GM19397 (cell line): ENCODE measurements at regions not wholly inside any gene's neighbourhood (a gene's known extent, or its start where the extent isn't known, plus 50 kb on each side); places are given as distances from the start of the nearest gene placed in this dataset.
"Not testable (repeated sequence)": the region's sequence is repeated elsewhere in the genome, so short reads cannot be mapped to it uniquely, and the experiment has no call there.

Experiments
- ATAC-seq: cut with Tn5 transposase; IDR thresholded peaks from one replicate; pipeline ENCODE4 v1.9.1; 2021; ENCODE audit warnings: mild to moderate bottlenecking, moderate library complexity; ENCODE audit not compliant: unreplicated experiment

DNA sequence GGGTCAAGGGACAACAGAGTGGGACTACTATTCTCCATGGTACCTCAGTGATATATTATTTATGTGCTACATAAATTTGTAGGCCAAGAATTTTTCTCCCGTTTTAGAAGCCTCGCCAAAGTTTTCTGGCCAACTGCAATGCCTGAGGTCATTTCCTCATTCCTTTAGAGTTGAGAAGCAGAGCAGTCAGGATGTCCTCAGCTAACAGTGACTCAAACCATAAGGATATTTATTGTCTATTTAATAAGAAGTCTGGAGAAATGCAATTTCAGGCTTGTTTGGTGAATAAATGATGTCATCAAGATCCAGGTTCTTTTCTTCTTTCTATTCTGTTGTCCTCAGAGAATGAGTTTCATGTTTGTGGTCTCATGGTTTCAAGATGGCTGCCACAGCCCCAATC lies 91.0 kb downstream of the ADCYAP1 start:
- no peak for ATAC-seq

DNA sequence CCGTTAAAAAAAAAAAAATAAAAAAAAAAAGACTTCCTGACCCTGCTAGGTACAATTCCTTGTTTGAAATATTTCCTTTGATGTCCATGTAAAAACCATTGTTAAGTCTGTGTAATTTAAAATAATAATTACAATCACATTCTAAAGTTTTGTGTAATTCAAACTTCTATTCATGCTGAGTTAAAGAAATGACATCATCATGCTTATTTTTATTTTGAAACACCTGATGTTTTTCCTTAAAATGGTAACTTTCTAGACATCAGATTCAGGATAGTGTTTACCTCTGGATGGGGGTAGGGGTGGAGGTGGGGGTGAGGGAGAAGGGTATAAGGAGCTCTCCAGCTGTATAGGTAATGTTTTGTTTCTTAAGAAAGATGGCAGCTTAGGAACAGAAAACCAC lies 92.8 kb downstream of the ADCYAP1 start:
- no peak for ATAC-seq

DNA sequence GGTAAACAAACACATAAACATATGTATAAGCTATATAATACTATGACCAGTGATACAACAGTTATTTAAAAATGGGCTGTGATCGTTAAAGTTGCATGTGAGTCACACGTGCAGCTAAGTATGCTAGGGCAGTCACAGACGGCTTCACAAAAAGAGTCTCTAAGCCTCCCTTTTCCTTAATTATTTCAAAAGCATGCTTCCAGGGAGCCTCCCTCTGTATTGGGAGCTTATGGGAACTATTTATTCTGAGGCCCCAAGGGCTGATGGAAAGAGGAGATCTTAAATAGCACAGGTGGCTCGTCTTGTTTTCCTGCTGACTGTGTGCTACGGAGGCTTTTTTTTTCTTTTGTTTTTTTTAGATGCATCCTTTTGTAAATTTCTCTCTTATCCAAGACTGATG lies 94.3 kb downstream of the ADCYAP1 start:
- ATAC-seq: no peak

DNA sequence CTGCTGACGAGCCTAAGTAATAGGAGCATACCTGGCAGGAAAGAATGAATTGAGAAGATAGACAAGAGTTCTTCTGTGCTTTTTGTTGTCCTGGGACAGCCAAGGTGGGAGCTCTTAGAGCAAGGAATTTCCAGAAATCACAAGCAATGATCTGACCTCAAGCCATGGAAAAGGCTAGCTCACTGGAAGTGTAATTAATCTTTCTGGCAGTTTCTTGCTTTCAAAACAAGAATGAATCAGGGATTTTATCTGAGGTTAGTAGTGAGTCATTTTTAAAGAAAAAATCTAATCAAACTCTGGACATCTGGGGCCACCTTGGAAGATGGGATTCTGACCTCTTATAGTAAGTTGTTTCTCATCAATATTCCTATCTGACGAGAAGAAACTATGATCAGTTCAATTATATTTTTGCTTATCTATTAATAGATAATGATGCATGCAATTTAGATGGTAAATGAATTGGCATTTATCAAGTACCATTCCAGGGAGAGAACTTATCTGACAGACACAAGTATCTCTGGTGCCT lies 98.0 kb downstream of the ADCYAP1 start:
- no peak for ATAC-seq

DNA sequence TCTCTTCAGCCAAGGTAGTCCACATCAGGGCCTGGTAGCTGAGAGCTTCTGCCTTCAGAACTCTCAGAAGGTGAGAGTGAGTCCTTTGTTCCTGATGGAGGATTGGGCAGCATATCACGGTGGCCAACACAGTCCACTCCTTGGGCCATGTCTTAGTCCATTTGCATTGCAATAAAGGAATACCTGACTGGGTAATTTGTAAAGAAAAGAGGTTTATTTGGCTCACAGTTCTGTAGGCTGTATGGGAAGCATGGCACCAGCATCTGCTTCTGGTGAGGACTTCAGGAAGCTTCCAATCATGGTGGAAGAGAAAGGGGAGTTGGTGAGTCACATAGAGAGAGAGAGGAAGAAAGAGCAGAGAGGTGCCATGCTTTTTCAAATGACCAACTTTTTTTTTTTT lies 98.8 kb downstream of the ADCYAP1 start:
- ATAC-seq: no peak

GRCh38 chr18:1006304-1006703 lies 101.6 kb downstream of the ADCYAP1 start:
- ATAC-seq: no peak

DNA sequence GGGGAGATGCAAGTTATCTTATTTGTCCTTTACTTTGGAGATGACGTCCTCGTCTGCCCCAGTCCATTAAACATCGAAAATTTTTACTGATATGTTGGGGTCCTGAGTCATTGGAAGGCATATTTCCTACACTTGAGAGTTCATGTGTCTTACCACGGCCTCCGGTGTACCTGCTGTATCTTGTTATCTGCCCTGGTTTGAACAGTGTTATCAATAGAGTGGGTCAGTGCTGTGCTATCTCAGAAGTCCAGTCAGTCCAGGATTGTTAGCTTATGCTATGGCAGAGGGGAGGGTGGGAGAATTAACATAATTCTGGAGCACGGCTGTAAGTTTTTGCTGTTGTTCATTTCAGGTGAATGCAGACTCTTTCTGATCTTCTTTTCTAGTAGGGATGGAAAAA lies 102.3 kb downstream of the ADCYAP1 start:
- no peak for ATAC-seq

- ATAC-seq: no peak
Observed at GRCh38 chr18:1011349-1011748, 106.7 kb downstream of the ADCYAP1 start.

- ATAC-seq: no peak
Observed at GRCh38 chr18:1012775-1013174, 108.1 kb downstream of the ADCYAP1 start.

GRCh38 chr18:1013951-1014350 lies 109.3 kb downstream of the ADCYAP1 start:
- ATAC-seq: no peak

DNA sequence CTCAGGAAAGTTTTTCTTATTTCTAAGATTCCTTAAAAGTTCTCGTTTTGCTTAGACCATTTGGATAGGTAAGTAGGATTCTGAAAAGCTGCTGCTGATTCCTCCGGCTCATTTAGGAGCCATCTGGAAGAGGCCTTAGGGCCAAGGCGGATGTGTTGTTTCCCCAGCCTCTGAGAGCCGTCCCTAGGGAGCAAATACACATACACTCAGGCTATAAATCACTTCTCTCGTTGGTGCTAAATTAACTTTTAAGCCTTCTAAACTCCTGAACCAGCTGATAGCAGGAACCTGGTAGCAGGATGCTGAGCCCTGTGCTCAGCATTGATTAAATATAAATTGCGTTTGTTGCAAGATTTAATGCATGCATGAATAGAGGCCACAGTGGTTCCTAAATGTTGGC lies 109.8 kb downstream of the ADCYAP1 start:
- no peak for ATAC-seq

GRCh38 chr18:1014951-1015624 lies 110.4 kb downstream of the ADCYAP1 start:
- ATAC-seq: no peak

DNA sequence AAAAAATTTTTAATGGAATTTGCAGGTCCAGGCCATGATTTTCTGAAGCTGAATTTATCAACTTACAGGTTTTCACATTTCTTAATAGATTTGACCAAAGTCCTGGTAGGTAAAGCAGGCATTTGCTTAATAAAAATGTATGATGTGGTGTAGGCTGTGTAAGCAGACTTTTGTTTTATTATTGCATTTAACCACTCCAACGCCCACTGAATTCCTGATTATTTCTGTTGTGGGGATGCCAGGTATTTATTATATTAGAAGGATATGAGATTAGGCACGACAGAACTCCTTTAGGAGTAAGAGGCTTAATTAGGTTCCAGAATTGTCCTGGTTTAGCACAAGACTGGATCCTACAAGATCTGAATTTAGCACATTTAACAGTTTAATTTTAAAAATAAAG lies 111.1 kb downstream of the ADCYAP1 start:
- ATAC-seq: no peak

DNA sequence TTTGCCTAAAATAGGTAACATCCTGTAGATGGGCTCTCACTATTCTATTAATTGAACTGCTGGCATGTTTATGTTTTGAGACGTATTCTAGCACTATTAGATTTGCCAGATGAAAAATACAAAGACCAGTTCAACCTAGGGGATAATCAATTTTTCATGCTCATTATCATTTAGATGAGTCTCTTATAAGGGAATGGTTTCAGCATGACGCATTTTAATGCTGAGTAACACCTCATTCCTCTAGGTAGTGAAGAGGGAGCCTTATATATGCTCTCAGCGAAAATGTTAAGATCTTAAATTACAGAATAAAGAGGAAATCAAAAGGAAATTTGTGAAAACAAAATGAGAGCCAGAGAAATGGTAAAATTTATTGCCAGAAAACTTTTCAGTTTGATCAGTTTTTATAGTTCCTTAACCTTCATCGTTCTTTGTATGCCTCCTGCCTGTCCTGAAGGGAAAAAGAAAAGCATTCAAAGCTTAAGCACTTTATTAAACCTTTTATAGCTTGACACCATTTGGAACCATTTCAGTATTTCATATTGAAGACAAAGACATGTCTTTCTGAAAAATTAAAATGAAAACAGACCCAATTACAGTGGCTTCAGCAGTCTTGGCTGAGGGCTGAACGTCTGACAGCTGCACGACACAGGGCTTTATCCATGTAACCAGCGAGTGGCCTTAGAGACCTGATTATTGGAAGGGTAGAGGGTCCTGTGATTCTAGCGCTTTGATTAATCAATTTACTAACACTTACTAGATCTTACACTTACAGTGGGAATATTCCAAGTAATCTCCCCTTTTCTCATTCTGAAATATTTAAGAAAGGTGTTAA lies 112.8 kb downstream of the ADCYAP1 start:
- no peak for ATAC-seq

DNA sequence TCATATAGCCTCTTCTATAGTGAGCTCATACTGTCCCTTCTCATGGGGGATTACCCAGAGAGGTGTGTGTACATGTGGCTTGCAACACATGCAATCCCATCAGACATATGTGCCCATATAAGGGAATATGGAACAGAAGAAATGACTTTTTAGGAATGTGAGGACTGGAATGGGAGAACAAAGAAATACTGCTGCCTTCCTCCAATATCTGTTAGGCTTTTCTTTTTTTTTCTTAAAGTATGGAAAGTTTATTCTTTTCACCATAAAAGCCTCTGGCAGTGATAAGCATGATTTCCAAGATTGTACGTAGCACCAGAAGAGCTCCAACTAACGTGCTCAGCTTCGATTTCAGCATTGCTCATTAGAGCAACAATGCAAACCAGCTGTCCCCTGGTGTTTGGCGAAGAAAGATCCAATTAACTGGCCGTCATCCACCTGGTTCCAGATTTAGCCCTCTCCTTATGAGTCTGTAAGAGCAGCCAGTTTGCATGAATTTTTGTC lies 113.6 kb downstream of the ADCYAP1 start:
- ATAC-seq: no peak

GRCh38 chr18:1019191-1019590 lies 114.5 kb downstream of the ADCYAP1 start:
- ATAC-seq: no peak

GRCh38 chr18:1020731-1021344 lies 116.2 kb downstream of the ADCYAP1 start:
- no peak for ATAC-seq

GRCh38 chr18:1026930-1027329 lies 122.3 kb downstream of the ADCYAP1 start:
- no peak for ATAC-seq

- not testable (repeated sequence) for ATAC-seq
Observed at GRCh38 chr18:1033092-1033491, 128.4 kb downstream of the ADCYAP1 start.

DNA sequence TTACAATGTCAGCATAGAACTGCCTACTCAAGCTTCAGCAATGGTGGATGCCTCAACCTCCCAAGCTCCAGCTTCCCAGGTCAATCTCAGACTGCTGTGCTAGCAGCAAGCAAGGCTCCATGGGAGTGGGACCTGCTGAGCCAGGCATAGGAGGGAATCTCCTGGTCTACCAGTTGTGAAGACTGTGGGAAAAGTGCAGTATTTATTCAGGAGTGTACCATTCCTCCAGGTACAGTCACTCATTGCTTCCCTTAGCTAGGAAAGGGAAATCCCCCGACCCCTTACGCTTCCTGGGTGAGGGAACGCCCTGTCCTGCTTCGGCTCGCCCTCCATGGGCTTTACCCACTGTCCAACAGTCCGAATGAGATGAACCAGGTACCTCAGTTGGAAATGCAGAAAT lies 130.3 kb downstream of the ADCYAP1 start:
- no peak for ATAC-seq

DNA sequence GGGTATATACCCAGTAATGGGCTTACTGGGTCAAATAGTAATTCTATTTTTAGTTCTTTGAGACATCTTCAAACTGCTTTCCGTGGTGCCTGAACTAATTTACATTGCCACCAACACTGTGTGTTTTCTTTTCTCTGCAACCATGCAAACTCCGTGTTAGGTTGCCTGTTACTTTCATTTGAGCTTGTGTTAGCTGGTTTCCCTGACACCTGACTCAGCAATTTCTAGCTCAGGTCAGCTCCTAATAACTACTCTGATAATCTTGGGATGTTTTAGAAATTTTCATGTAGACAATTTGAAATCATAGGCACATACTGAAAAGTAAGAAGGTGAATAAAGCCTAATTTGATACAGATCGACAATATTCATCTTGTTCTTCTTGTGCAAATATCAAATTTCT lies 132.3 kb downstream of the ADCYAP1 start:
- no peak for ATAC-seq

GRCh38 chr18:1037776-1038175 lies 133.1 kb downstream of the ADCYAP1 start:
- ATAC-seq: no peak
